HL-60 (cell line): ENCODE measurements at regions not wholly inside any gene's neighbourhood (a gene's known extent, or its start where the extent isn't known, plus 50 kb on each side); places are given as distances from the start of the nearest gene placed in this dataset.

ENCODE experiments used
- CTCF ChIP-seq: IDR thresholded peaks from one replicate; pipeline ENCODE4 v1.5.1; 2011; ENCODE audit warnings: low read length, control low read depth, inconsistent platforms; ENCODE audit not compliant: insufficient read depth
- GABPA ChIP-seq: IDR thresholded peaks from 2 replicates; pipeline ENCODE4 v1.6.1; 2012; ENCODE audit warnings: low read depth
- POLR2AphosphoS5 ChIP-seq: IDR thresholded peaks from 2 replicates; pipeline ENCODE4 v1.6.1; 2012; ENCODE audit warnings: low read depth
- REST ChIP-seq: IDR thresholded peaks from 2 replicates; pipeline ENCODE4 v1.6.1; 2012; ENCODE audit warnings: low read depth; ENCODE audit not compliant: insufficient replicate concordance
- SPI1 ChIP-seq: IDR thresholded peaks from 2 replicates; pipeline ENCODE4 v1.6.1; 2012; ENCODE audit warnings: low read depth, mild to moderate bottlenecking, borderline replicate concordance

- TF ChIP-seq CTCF (no peak), REST (no peak), POLR2AphosphoS5 (no peak), GABPA (no peak), SPI1 (no peak)
Measured at GRCh38 chr11:107139396-107139795, 121.1 kb upstream of the GUCY1A2 start.
